ENCODE measurements at regions not wholly inside any gene's neighbourhood (a gene's known extent, or its start where the extent isn't known, plus 50 kb on each side); places are given as distances from the start of the nearest gene placed in this dataset.
"Not testable (repeated sequence)": the region's sequence is repeated elsewhere in the genome, so short reads cannot be mapped to it uniquely, and the experiment has no call there.

GRCh38 chr4:177246641-177247584 is 62.8 kb upstream of the NEIL3 start:
- intact Hi-C loops (cut with DNase I; ENCODE audit: low total_unique reads) = no loop called here
- 69 to 70% methylated on average over 10 of the region's 10 CpGs for WGBS, 2 donors

GRCh38 chr4:177250056-177250696 is 59.5 kb upstream of the NEIL3 start:
- WGBS, 2 donors = 14 to 19% methylated on average over 15 of the region's 15 CpGs
- TF ChIP-seq CTCF (IDR thresholded peaks at IDR 0.05) (peak in 1 of 3 donors; percentile 34), POLR2A (IDR thresholded peaks at IDR 0.05) (no peak)
- no peak overlapping the region for H3K4me3 ChIP-seq (ENCODE audit: low read depth, poor library complexity, severe bottlenecking)
- DNase-seq (ENCODE audit: low spot score in 2 of 2) = peak; percentile 57 to 92
- intact Hi-C loops (cut with DNase I; ENCODE audit: low total_unique reads) = loop anchor here (10.0 kb wide), 1 partner anchor 85 kb away; no protein-coding TSS in a partner anchor

More at GRCh38 chr4:177246641-177247584, 62.8 kb upstream of the NEIL3 start:
- no peak overlapping the region for H3K4me3 ChIP-seq (ENCODE audit: low read depth, poor library complexity, severe bottlenecking)
- DNase-seq (ENCODE audit: low spot score in 2 of 2) = no peak
- TF ChIP-seq CTCF (IDR thresholded peaks at IDR 0.05) (no peak), POLR2A (IDR thresholded peaks at IDR 0.05) (no peak)

- no peak for DNase-seq (ENCODE audit: low spot score in 2 of 2)
- no peak for TF ChIP-seq CTCF (IDR thresholded peaks at IDR 0.05)
- no peak for TF ChIP-seq POLR2A (IDR thresholded peaks at IDR 0.05)
- WGBS, 2 donors = 74 to 80% methylated on average over 7 of the region's 7 CpGs
- intact Hi-C loops (cut with DNase I; ENCODE audit: low total_unique reads) = loop anchor here (10.0 kb wide), 1 partner anchor 84 kb away; no protein-coding TSS in a partner anchor
- H3K4me3 ChIP-seq (ENCODE audit: low read depth, poor library complexity, severe bottlenecking) = no peak overlapping the region
These were observed 58.4 kb upstream of the NEIL3 start for GRCh38 chr4:177251237-177251636.

- DNase-seq (ENCODE audit: low spot score in 2 of 2) = no peak
- intact Hi-C loops (cut with DNase I; ENCODE audit: low total_unique reads) = loop anchor here (10.0 kb wide), 1 partner anchor 79 kb away; no protein-coding TSS in a partner anchor
- WGBS, 2 donors = 77 to 85% methylated on average over 2 of the region's 2 CpGs
- TF ChIP-seq CTCF (IDR thresholded peaks at IDR 0.05) = no peak
- no peak for TF ChIP-seq POLR2A (IDR thresholded peaks at IDR 0.05)
- no peak overlapping the region for H3K4me3 ChIP-seq (ENCODE audit: low read depth, poor library complexity, severe bottlenecking)
These were observed 54.3 kb upstream of the NEIL3 start for GRCh38 chr4:177255359-177255758.

- DNase-seq (ENCODE audit: low spot score in 2 of 2) = no peak
- TF ChIP-seq CTCF (IDR thresholded peaks at IDR 0.05) = no peak
- TF ChIP-seq POLR2A (IDR thresholded peaks at IDR 0.05) = no peak
- 70 to 72% methylated on average over 6 of the region's 6 CpGs for WGBS, 2 donors
- no peak overlapping the region for H3K4me3 ChIP-seq (ENCODE audit: low read depth, poor library complexity, severe bottlenecking)
- intact Hi-C loops (cut with DNase I; ENCODE audit: low total_unique reads) = loop anchor here (10.0 kb wide), 1 partner anchor 78 kb away; no protein-coding TSS in a partner anchor
These were observed 52.7 kb upstream of the NEIL3 start for GRCh38 chr4:177256950-177257349.

GRCh38 chr4:177259466-177259865 is 50.2 kb upstream of the NEIL3 start:
- WGBS, 2 donors = 89 to 90% methylated on average over 2 of the region's 2 CpGs
- intact Hi-C loops (cut with DNase I; ENCODE audit: low total_unique reads) = loop anchor here (10.0 kb wide), 1 partner anchor 75 kb away; no protein-coding TSS in a partner anchor
- DNase-seq (ENCODE audit: low spot score in 2 of 2); H3K4me3 ChIP-seq (ENCODE audit: low read depth, poor library complexity, severe bottlenecking): not testable (repeated sequence)
